AG09309 (cell line): ENCODE measurements at regions not wholly inside any gene's neighbourhood (a gene's known extent, or its start where the extent isn't known, plus 50 kb on each side); places are given as distances from the start of the nearest gene placed in this dataset.

Source experiments
- DNase-seq: peaks from one replicate; pipeline ENCODE4 v3.0.0-alpha.2; 2010; ENCODE audit warnings: low read depth
- H3K4me3 ChIP-seq: 2 replicates; pipeline ENCODE4 v1.5.1; 2011; ENCODE audit warnings: mild to moderate bottlenecking, low read depth, low read length, moderate library complexity; ENCODE audit not compliant: control insufficient read depth
- TF ChIP-seq, protein P1 (sequence below): IDR thresholded peaks from 2 replicates; pipeline ENCODE4 v1.5.1; 2011; ENCODE audit warnings: mild to moderate bottlenecking, low read depth, low read length, inconsistent platforms; ENCODE audit not compliant: insufficient read depth, control insufficient read depth; ENCODE audit errors: missing control alignments

DNA sequence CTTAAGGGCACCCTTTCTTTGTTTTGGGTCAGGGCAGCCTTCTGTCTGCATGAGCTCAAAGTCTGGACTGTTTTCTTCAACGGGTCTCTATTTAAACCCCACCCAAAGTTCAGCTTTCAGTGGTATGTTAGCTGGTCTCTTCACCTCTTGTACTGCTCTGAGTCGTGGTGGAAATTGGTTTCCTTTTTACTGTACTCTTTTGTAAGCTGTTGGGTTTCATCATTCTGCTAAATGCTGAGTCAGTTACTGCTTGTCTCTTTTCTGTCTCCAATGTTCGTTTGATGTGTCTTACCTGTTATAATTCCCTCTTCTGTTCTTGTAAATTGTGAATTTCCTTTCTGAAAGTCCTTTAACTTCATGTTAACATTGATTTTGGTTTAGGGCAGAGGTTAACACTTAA is 64.1 kb upstream of the MALRD1 start:
- no peak for DNase-seq
- TF ChIP-seq, protein P1, sequence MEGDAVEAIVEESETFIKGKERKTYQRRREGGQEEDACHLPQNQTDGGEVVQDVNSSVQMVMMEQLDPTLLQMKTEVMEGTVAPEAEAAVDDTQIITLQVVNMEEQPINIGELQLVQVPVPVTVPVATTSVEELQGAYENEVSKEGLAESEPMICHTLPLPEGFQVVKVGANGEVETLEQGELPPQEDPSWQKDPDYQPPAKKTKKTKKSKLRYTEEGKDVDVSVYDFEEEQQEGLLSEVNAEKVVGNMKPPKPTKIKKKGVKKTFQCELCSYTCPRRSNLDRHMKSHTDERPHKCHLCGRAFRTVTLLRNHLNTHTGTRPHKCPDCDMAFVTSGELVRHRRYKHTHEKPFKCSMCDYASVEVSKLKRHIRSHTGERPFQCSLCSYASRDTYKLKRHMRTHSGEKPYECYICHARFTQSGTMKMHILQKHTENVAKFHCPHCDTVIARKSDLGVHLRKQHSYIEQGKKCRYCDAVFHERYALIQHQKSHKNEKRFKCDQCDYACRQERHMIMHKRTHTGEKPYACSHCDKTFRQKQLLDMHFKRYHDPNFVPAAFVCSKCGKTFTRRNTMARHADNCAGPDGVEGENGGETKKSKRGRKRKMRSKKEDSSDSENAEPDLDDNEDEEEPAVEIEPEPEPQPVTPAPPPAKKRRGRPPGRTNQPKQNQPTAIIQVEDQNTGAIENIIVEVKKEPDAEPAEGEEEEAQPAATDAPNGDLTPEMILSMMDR: no peak
- H3K4me3 ChIP-seq: no peak overlapping the region

DNA sequence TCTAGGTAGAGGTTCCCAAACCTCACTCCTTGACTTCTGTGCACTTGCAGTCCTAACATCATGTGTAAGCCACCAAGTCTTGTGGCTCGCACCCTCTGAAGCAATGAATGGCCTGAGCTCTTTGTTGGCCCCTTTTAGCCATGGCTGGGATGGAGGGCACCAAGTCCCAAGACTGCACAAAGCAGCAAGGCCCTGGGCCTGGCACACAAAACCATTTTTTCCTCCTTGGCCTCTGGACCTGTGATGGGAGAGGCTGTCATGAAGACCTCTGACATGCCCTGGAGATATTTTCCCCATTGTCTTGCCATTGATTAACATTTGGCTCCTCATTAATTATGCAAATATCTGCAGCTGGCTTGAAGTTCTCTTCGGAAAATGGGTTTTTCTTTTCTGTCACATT is 60.3 kb upstream of the MALRD1 start:
- DNase-seq: no peak
- TF ChIP-seq, protein P1: no peak
- H3K4me3 ChIP-seq: no peak overlapping the region
